Neural cell (in vitro differentiated cells): ENCODE measurements at regions not wholly inside any gene's neighbourhood (a gene's known extent, or its start where the extent isn't known, plus 50 kb on each side); places are given as distances from the start of the nearest gene placed in this dataset.

ENCODE experiments used
- H2AFZ ChIP-seq: fragments of 200-600, 300-800 bp; sonication (generic), shearing (Covaris generic); 2 replicates; pipeline ENCODE4 v1.6.0; 2014; ENCODE audit warnings: low read depth, mild to moderate bottlenecking, antibody characterized with exemption, low read length, moderate library complexity
- H3F3A ChIP-seq: fragments of 200-600 bp; shearing (Covaris generic); 2 replicates; pipeline ENCODE4 v1.6.1; 2016; ENCODE audit warnings: mild to moderate bottlenecking, moderate library complexity, mixed read lengths, antibody characterized with exemption, low read length; ENCODE audit not compliant: insufficient read depth, poor library complexity, severe bottlenecking
- H3K27ac ChIP-seq: fragments of 200-600, 300-800 bp; sonication (generic), shearing (Covaris generic); 2 replicates; pipeline ENCODE4 v1.5.1; 2014; ENCODE audit warnings: mild to moderate bottlenecking, low read length, moderate library complexity
- H3K27me3 ChIP-seq: fragments of 300-800, 200-600 bp; sonication (generic), shearing (Covaris generic); 2 replicates; pipeline ENCODE4 v1.6.0; 2014; ENCODE audit warnings: mild to moderate bottlenecking, low read depth, low read length, moderate library complexity; ENCODE audit not compliant: insufficient read depth
- H3K36me3 ChIP-seq: fragments of 300-800, 200-600 bp; sonication (generic), shearing (Covaris generic); 2 replicates; pipeline ENCODE4 v1.5.1; 2014; ENCODE audit warnings: mild to moderate bottlenecking, antibody characterized with exemption, low read length, moderate library complexity; ENCODE audit not compliant: insufficient read depth
- H3K4me2 ChIP-seq: fragments of 300-800, 200-600 bp; sonication (generic), shearing (Covaris generic); 2 replicates; pipeline ENCODE4 v1.6.0; 2014; ENCODE audit warnings: mild to moderate bottlenecking, low read length
- H3K4me3 ChIP-seq: fragments of 300-800, 200-600 bp; sonication (generic), shearing (Covaris generic); 2 replicates; pipeline ENCODE4 v1.5.1; 2014; ENCODE audit warnings: mild to moderate bottlenecking, low read length, moderate library complexity
- H3K79me2 ChIP-seq: fragments of 200-600 bp; shearing (Covaris generic); replicated peaks from 2 replicates; pipeline ENCODE4 v1.6.0; 2014; ENCODE audit warnings: mild to moderate bottlenecking, low read length, moderate library complexity; ENCODE audit not compliant: insufficient read depth
- H3K9ac ChIP-seq: fragments of 300-800, 200-600 bp; sonication (generic), shearing (Covaris generic); 2 replicates; pipeline ENCODE4 v1.6.1; 2016; ENCODE audit warnings: mild to moderate bottlenecking, low read length, mixed read lengths
- H3K9me2 ChIP-seq: fragments of 200-600 bp; shearing (Covaris generic); 2 replicates; pipeline ENCODE4 v1.6.1; 2016; ENCODE audit warnings: mild to moderate bottlenecking, low read length, mixed read lengths; ENCODE audit not compliant: insufficient read depth
- H3K9me3 ChIP-seq: fragments of 200-600, 300-800 bp; sonication (generic), shearing (Covaris generic); 2 replicates; pipeline ENCODE4 v1.6.1; 2016; ENCODE audit warnings: mild to moderate bottlenecking, mixed run types, low read length, moderate library complexity, mixed read lengths
- H4K20me1 ChIP-seq: fragments of 200-600 bp; shearing (Covaris generic); 2 replicates; pipeline ENCODE4 v1.6.1; 2016; ENCODE audit warnings: mild to moderate bottlenecking, mixed run types; ENCODE audit not compliant: insufficient read depth
- CTCF ChIP-seq: fragments of 450-650 bp; IDR thresholded peaks from 2 replicates; pipeline ENCODE4 v1.5.1; 2014; ENCODE audit warnings: antibody characterized with exemption, mild to moderate bottlenecking, moderate library complexity; ENCODE audit not compliant: poor library complexity, severe bottlenecking
- EP300 ChIP-seq: fragments of 450-650 bp; conservative IDR thresholded peaks from 2 replicates; pipeline ENCODE4 v1.6.1; 2014; ENCODE audit warnings: antibody characterized with exemption, mild to moderate bottlenecking, moderate library complexity; ENCODE audit not compliant: poor library complexity, severe bottlenecking
- EZH2 ChIP-seq: fragments of 200-600, 300-800 bp; shearing (Covaris generic), sonication (generic); IDR thresholded peaks from 2 replicates; pipeline ENCODE4 v1.6.1; 2014; ENCODE audit warnings: antibody characterized with exemption, low read length, borderline replicate concordance, mild to moderate bottlenecking; ENCODE audit not compliant: insufficient read depth, poor library complexity, severe bottlenecking
- MXI1 ChIP-seq: fragments of 450-650 bp; conservative IDR thresholded peaks from 2 replicates; pipeline ENCODE4 v1.6.1; 2014; ENCODE audit warnings: antibody characterized with exemption, mild to moderate bottlenecking; ENCODE audit not compliant: poor library complexity, severe bottlenecking
- POLR2AphosphoS5 ChIP-seq: IDR thresholded peaks from 2 replicates; pipeline ENCODE4 v1.6.1; 2012
- RAD21 ChIP-seq: fragments of 450-650 bp; conservative IDR thresholded peaks from 2 replicates; pipeline ENCODE4 v1.6.1; 2014; ENCODE audit warnings: antibody characterized with exemption, mild to moderate bottlenecking, moderate library complexity
- REST ChIP-seq: IDR thresholded peaks from 2 replicates; pipeline ENCODE4 v1.6.1; 2012; ENCODE audit warnings: borderline replicate concordance
- SMC3 ChIP-seq: fragments of 450-650 bp; conservative IDR thresholded peaks from 2 replicates; pipeline ENCODE4 v1.6.1; 2014; ENCODE audit warnings: antibody characterized with exemption, mild to moderate bottlenecking, moderate library complexity; ENCODE audit not compliant: poor library complexity
- TAF1 ChIP-seq: IDR thresholded peaks from 2 replicates; pipeline ENCODE4 v1.6.1; 2012; ENCODE audit warnings: low read depth

- no peaks in the 10 kb centered on the region for H3F3A ChIP-seq
- TF ChIP-seq POLR2AphosphoS5: no peak
- no peak for TF ChIP-seq EP300
- no peak for TF ChIP-seq REST
- no peak for TF ChIP-seq SMC3
- TF ChIP-seq CTCF: no peak
- no peak for TF ChIP-seq MXI1
- TF ChIP-seq RAD21: no peak
- no peak for TF ChIP-seq TAF1
- no peak for TF ChIP-seq EZH2
- no peaks in the 10 kb centered on the region for H3K36me3 ChIP-seq
- no peak overlapping the region for H3K27ac ChIP-seq
- no peaks in the 10 kb centered on the region for H3K9me2 ChIP-seq
- no peaks in the 10 kb centered on the region for H3K9me3 ChIP-seq
- no peaks in the 10 kb centered on the region for H4K20me1 ChIP-seq
- H3K4me2 ChIP-seq: no peak overlapping the region
- H2AFZ ChIP-seq: no peak overlapping the region
- no peak overlapping the region for H3K4me3 ChIP-seq
- no peaks in the 10 kb centered on the region for H3K27me3 ChIP-seq
- no peak overlapping the region for H3K9ac ChIP-seq
- H3K79me2 ChIP-seq: no peaks in the 10 kb centered on the region
Measured at GRCh38 chr19:31532034-31532433, 182.8 kb upstream of the TSHZ3 start.

GRCh38 chr19:31533114-31533513, 183.9 kb upstream of the TSHZ3 start:
- H3K27me3 ChIP-seq: no peaks in the 10 kb centered on the region
- H2AFZ ChIP-seq: no peak overlapping the region
- no peaks in the 10 kb centered on the region for H4K20me1 ChIP-seq
- H3K36me3 ChIP-seq: no peaks in the 10 kb centered on the region
- no peak for TF ChIP-seq CTCF
- TF ChIP-seq POLR2AphosphoS5: no peak
- no peak for TF ChIP-seq MXI1
- TF ChIP-seq RAD21: no peak
- no peak for TF ChIP-seq REST
- no peak for TF ChIP-seq EP300
- no peak for TF ChIP-seq TAF1
- no peak for TF ChIP-seq SMC3
- TF ChIP-seq EZH2: no peak
- no peak overlapping the region for H3K4me3 ChIP-seq
- no peak overlapping the region for H3K4me2 ChIP-seq
- H3F3A ChIP-seq: no peaks in the 10 kb centered on the region
- H3K79me2 ChIP-seq: no peaks in the 10 kb centered on the region
- H3K9me3 ChIP-seq: no peaks in the 10 kb centered on the region
- no peak overlapping the region for H3K27ac ChIP-seq
- no peaks in the 10 kb centered on the region for H3K9me2 ChIP-seq
- no peak overlapping the region for H3K9ac ChIP-seq
